AG04449 (cell line): ENCODE measurements at regions not wholly inside any gene's neighbourhood (a gene's known extent, or its start where the extent isn't known, plus 50 kb on each side); places are given as distances from the start of the nearest gene placed in this dataset.

Source experiments
- CTCF ChIA-PET: fragments of 350-600 bp; formaldehyde crosslinking; extraction: SDS; loops from one replicate; lab custom pipeline; 2021; ENCODE audit warnings: antibody characterized with exemption; lab: Yijun Ruan, JAX
- POLR2A ChIA-PET: fragments of 400-600, 350-600 bp; formaldehyde crosslinking; extraction: SDS; loops from one replicate; lab custom pipeline; 2020; ENCODE audit warnings: antibody characterized with exemption, inconsistent platforms; lab: Yijun Ruan, JAX
- DNase-seq: peaks from one replicate; pipeline ENCODE4 v3.0.0-alpha.2; 2010; ENCODE audit warnings: low read depth, low spot score
- H3K4me3 ChIP-seq: 2 replicates; pipeline ENCODE4 v1.5.1; 2011; ENCODE audit warnings: low read depth, mild to moderate bottlenecking, control low read depth, low read length
- CTCF ChIP-seq: IDR thresholded peaks from one replicate; pipeline ENCODE4 v1.5.1; 2011; ENCODE audit warnings: mild to moderate bottlenecking, moderate library complexity, low read length, control low read depth, inconsistent platforms; ENCODE audit not compliant: insufficient read depth; ENCODE audit errors: missing control alignments

GRCh38 chr1:70887936-70888335 lies 159.7 kb downstream of the PTGER3 start:
- POLR2A ChIA-PET = no interaction called here
- DNase-seq = no peak
- CTCF ChIA-PET = no interaction called here
- no peak for TF ChIP-seq CTCF
- H3K4me3 ChIP-seq = no peak overlapping the region

DNA sequence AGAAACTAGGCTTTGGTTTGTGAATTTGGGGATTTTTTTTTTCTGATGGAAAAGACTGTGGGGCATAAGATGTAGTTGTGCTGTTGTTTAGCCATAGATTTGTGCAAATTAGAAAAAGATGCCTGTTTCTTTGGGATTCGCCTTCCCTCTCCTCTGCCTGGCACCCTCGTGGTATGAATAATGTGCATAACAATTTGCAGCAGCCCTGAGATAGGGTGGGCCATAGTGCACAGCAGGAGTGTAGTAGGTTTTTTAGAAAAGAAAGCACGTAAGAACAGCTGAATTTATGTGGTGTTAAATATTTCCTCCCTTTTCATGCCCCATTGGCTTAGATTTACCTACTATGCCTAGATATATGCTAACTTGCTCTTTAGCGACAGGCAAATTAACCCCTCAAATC lies 158.9 kb downstream of the PTGER3 start:
- no peak for TF ChIP-seq CTCF
- CTCF ChIA-PET = no interaction called here

GRCh38 chr1:70890408-70890807 lies 157.2 kb downstream of the PTGER3 start:
- CTCF ChIA-PET = no interaction called here
- DNase-seq = no peak
- POLR2A ChIA-PET = no interaction called here
- no peak overlapping the region for H3K4me3 ChIP-seq
- TF ChIP-seq CTCF = no peak

More for the DNA sequence above, 158.9 kb downstream of the PTGER3 start:
- H3K4me3 ChIP-seq = no peak overlapping the region
- DNase-seq = no peak
- POLR2A ChIA-PET = no interaction called here

- POLR2A ChIA-PET = no interaction called here
- DNase-seq = no peak
- no peak for TF ChIP-seq CTCF
- CTCF ChIA-PET = no interaction called here
- no peak overlapping the region for H3K4me3 ChIP-seq
These were observed 156.4 kb downstream of the PTGER3 start for GRCh38 chr1:70891051-70891843.

GRCh38 chr1:70892140-70892539 lies 155.5 kb downstream of the PTGER3 start:
- DNase-seq = no peak
- TF ChIP-seq CTCF = no peak
- CTCF ChIA-PET = no interaction called here
- H3K4me3 ChIP-seq = no peak overlapping the region
- POLR2A ChIA-PET = no interaction called here

DNA sequence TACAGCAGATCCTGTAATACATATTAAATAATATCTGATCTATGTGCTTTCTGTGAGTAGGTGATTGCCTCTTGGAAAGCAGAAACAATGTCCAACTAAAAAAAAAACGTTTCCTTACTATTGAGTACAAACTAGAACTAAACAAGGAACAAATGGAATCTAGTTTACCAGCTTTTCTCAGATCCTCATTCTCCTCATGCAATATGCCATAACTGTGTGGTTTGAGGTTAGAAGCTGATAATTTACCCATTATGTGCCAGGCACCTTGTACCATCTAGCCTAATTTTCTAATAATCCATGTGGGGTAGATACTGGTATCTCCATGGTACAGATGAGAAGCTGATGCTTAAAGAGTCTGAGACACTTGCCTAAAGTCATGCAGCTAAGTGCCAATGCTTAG lies 154.7 kb downstream of the PTGER3 start:
- CTCF ChIA-PET = no interaction called here
- POLR2A ChIA-PET = no interaction called here
- no peak for TF ChIP-seq CTCF
- H3K4me3 ChIP-seq = no peak overlapping the region
- no peak for DNase-seq
